ENCODE measurements at regions not wholly inside any gene's neighbourhood (a gene's known extent, or its start where the extent isn't known, plus 50 kb on each side); places are given as distances from the start of the nearest gene placed in this dataset.

GRCh38 chr20:22462975-22463914 lies 121.1 kb downstream of the FOXA2 start:
- no peak for TF ChIP-seq CTCF (IDR thresholded peaks at IDR 0.05)
- TF ChIP-seq POLR2A (IDR thresholded peaks at IDR 0.05): no peak

All from thyroid gland (tissue), 4 donors.